ENCODE measurements at regions not wholly inside any gene's neighbourhood (a gene's known extent, or its start where the extent isn't known, plus 50 kb on each side); places are given as distances from the start of the nearest gene placed in this dataset.

DNA sequence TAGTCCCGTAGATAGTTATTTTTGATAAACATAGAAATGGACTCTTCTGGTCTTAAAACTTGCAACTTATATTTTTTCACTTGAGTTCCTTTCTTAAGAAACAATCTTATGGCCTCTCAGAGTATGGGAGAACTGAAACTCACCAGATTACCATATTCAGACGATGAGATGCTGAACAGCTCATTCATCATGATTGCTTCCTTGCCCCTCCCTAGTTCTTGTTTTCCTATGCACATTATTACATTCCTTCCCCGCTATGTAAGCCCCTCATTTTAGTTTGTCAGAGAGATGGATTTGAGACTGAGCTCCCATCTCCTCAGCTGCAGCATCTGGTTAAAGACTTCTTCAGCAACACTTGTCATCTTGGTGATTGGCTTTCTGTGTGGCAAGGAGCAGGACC lies 158.5 kb downstream of the SLITRK6 start:
- Histone ChIP-seq H3K4me3 (ENCODE audit: low read length, poor library complexity, severe bottlenecking) (no peak overlapping the region), H4K20me1 (ENCODE audit: insufficient read depth, low read length, poor library complexity, severe bottlenecking) (no peaks in the 10 kb centered on the region), H3K79me2 (ENCODE audit: insufficient read depth, low read length) (no peaks in the 10 kb centered on the region), H3K9ac (ENCODE audit: low read depth, low read length, poor library complexity, severe bottlenecking) (no peak overlapping the region), H3K4me2 (ENCODE audit: low read depth, low read length, poor library complexity, severe bottlenecking) (no peak overlapping the region), H3K4me1 (ENCODE audit: insufficient read depth, low read length, poor library complexity, severe bottlenecking) (no peaks in the 10 kb centered on the region), H3K9me3 (ENCODE audit: insufficient read depth, low read depth, low read length) (peaks cover 8% of the 10 kb centered on the region; the same call in 1 of the 2 replicates), H3K27me3 (ENCODE audit: insufficient read depth, low read length, poor library complexity, severe bottlenecking) (no peaks in the 10 kb centered on the region), H2AFZ (ENCODE audit: low read length) (no peak overlapping the region), H3F3A (ENCODE audit: low read depth) (no peaks in the 10 kb centered on the region), H3K36me3 (ENCODE audit: insufficient read depth, low read length) (no peaks in the 10 kb centered on the region), H3K9me2 (replicated peaks; ENCODE audit: low read depth, low read length) (no peaks in the 10 kb centered on the region)
- no peak for TF ChIP-seq EZH2phosphoT487 (IDR thresholded peaks at IDR 0.05; ENCODE audit: borderline replicate concordance)
- TF ChIP-seq, protein P1, sequence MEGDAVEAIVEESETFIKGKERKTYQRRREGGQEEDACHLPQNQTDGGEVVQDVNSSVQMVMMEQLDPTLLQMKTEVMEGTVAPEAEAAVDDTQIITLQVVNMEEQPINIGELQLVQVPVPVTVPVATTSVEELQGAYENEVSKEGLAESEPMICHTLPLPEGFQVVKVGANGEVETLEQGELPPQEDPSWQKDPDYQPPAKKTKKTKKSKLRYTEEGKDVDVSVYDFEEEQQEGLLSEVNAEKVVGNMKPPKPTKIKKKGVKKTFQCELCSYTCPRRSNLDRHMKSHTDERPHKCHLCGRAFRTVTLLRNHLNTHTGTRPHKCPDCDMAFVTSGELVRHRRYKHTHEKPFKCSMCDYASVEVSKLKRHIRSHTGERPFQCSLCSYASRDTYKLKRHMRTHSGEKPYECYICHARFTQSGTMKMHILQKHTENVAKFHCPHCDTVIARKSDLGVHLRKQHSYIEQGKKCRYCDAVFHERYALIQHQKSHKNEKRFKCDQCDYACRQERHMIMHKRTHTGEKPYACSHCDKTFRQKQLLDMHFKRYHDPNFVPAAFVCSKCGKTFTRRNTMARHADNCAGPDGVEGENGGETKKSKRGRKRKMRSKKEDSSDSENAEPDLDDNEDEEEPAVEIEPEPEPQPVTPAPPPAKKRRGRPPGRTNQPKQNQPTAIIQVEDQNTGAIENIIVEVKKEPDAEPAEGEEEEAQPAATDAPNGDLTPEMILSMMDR (conservative IDR thresholded peaks at IDR 0.05; ENCODE audit: low read length), result no peak

DNA sequence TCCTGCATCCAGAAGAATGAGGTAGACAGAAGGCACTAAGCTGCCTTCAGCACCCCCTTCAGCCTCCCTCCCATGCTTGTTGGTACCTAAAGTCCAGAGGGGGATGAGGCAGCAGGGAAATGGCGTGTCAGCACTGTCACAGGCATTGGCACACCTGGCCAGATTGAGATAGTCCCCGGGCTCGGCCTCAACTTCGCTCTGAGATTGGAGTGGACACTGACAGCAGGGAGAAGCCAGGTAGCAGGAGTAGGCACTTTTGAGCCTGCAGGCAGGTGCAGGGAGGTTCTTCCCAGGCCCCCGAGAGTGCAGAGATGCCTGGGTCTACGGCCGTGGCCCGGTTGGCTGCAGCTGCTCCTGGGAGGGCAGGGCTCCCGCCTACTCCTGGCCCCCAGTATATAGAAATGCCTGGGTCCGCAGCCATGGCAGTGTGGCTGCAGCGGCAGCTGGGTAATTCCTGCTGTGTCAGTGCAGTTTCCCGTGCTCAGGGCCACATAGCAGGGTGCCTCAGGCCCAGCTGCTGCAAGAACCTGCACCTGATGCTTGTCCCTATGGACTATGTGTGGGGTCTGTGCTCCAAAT lies 160.3 kb downstream of the SLITRK6 start:
- Histone ChIP-seq H2AFZ (ENCODE audit: low read length) (no peak overlapping the region), H3K9me2 (replicated peaks; ENCODE audit: low read depth, low read length) (no peaks in the 10 kb centered on the region), H3K9ac (ENCODE audit: low read depth, low read length, poor library complexity, severe bottlenecking) (no peak overlapping the region), H3K79me2 (ENCODE audit: insufficient read depth, low read length) (no peaks in the 10 kb centered on the region), H3K4me2 (ENCODE audit: low read depth, low read length, poor library complexity, severe bottlenecking) (no peak overlapping the region), H3K9me3 (ENCODE audit: insufficient read depth, low read depth, low read length) (peaks cover 8% of the 10 kb centered on the region; the same call in 1 of the 2 replicates), H3K4me1 (ENCODE audit: insufficient read depth, low read length, poor library complexity, severe bottlenecking) (no peaks in the 10 kb centered on the region), H3F3A (ENCODE audit: low read depth) (no peaks in the 10 kb centered on the region), H4K20me1 (ENCODE audit: insufficient read depth, low read length, poor library complexity, severe bottlenecking) (no peaks in the 10 kb centered on the region), H3K27me3 (ENCODE audit: insufficient read depth, low read length, poor library complexity, severe bottlenecking) (no peaks in the 10 kb centered on the region), H3K36me3 (ENCODE audit: insufficient read depth, low read length) (no peaks in the 10 kb centered on the region), H3K4me3 (ENCODE audit: low read length, poor library complexity, severe bottlenecking) (no peak overlapping the region)
- no peak for TF ChIP-seq EZH2phosphoT487 (IDR thresholded peaks at IDR 0.05; ENCODE audit: borderline replicate concordance)
- TF ChIP-seq, protein P1 (conservative IDR thresholded peaks at IDR 0.05; ENCODE audit: low read length), result no peak

DNA sequence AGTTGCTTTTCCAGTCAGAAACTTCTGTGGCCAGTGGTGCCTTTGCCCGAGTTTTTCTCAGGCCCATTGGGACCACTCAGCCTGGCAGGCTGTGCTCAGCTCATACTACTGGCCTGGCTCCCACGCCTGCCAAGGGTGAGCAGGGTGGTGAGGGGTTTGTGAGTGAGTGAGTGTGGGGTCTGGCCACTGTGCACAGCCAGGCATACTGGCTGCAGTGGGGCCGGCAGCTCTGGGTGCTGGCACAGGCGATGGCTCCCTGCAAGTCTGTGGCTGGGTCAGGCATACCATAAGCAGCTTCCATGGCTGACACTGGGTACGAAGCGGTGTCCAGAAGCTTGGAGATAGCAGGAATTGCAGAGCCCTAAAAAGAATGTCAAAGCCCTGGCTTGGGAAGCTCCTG lies 161.0 kb downstream of the SLITRK6 start:
- no peak overlapping the region for H3K9ac ChIP-seq (ENCODE audit: low read depth, low read length, poor library complexity, severe bottlenecking)
- TF ChIP-seq, protein P1 (conservative IDR thresholded peaks at IDR 0.05; ENCODE audit: low read length), result no peak
- TF ChIP-seq EZH2phosphoT487 (IDR thresholded peaks at IDR 0.05; ENCODE audit: borderline replicate concordance), result no peak
- H3K4me1 ChIP-seq (ENCODE audit: insufficient read depth, low read length, poor library complexity, severe bottlenecking), result no peaks in the 10 kb centered on the region
- H3K27me3 ChIP-seq (ENCODE audit: insufficient read depth, low read length, poor library complexity, severe bottlenecking), result no peaks in the 10 kb centered on the region
- H3K4me2 ChIP-seq (ENCODE audit: low read depth, low read length, poor library complexity, severe bottlenecking), result no peak overlapping the region
- H3K36me3 ChIP-seq (ENCODE audit: insufficient read depth, low read length), result no peaks in the 10 kb centered on the region
- no peaks in the 10 kb centered on the region for H3K79me2 ChIP-seq (ENCODE audit: insufficient read depth, low read length)
- H4K20me1 ChIP-seq (ENCODE audit: insufficient read depth, low read length, poor library complexity, severe bottlenecking), result no peaks in the 10 kb centered on the region
- no peaks in the 10 kb centered on the region for H3K9me2 ChIP-seq (replicated peaks; ENCODE audit: low read depth, low read length)
- peaks cover 8% of the 10 kb centered on the region; the same call in 1 of the 2 replicates for H3K9me3 ChIP-seq (ENCODE audit: insufficient read depth, low read depth, low read length)
- no peak overlapping the region for H3K4me3 ChIP-seq (ENCODE audit: low read length, poor library complexity, severe bottlenecking)
- no peaks in the 10 kb centered on the region for H3F3A ChIP-seq (ENCODE audit: low read depth)
- no peak overlapping the region; the same call in 1 of the 2 replicates for H2AFZ ChIP-seq (ENCODE audit: low read length)
